Heart left ventricle (tissue), 13 donors: ENCODE measurements at regions not wholly inside any gene's neighbourhood (a gene's known extent, or its start where the extent isn't known, plus 50 kb on each side); places are given as distances from the start of the nearest gene placed in this dataset.

ENCODE experiments used
- CTCF ChIP-seq, 12 donors: fragments of 200-600 bp; sonication (generic) in 4 of 12; IDR thresholded peaks; one replicate each; pipeline versions ENCODE4 v1.5.0 to v1.8.0; 2018 to 2022; ENCODE audit warnings: antibody characterized with exemption in 12 of 12, mild to moderate bottlenecking in 5 of 12
- POLR2A ChIP-seq, 2 donors: fragments of 450-650 bp; IDR thresholded peaks; one replicate each; pipeline ENCODE4 v1.6.1; 2017; ENCODE audit warnings: antibody characterized with exemption in 2 of 2, mild to moderate bottlenecking in 2 of 2, moderate library complexity in 2 of 2
- donor health status: ischemic (EF 13 %, LVEDD 7.1; RV severe dilation, severe dysfunction).
- donor health status: DM: no; HTN: yes; CAD: no.
- donor health status: DM: no; HTN: no; CAD: no.
- donor health status: ischemic (EF 25% LVEDD 6.9; RV normal size, moderate dysfunction).
- donor health status: ischemic (EF 25% LVEDD 5.7; RV mildly dilated, moderate dysfunction).
- donor health status: ischemic (EF 35%, LVEDD 5.7; RV mildly dilated, moderate dysfunction).
- donor health status: nonischemic (EF 11% LVEDD 7.7; RV severe dilation, severe dysfunction).
- donor health status: DM: yes; HTN: yes; CAD: no.
- donor health status: PGD.
- donor health status: ischemic (EF 29% LVEDD 5.4; RV normal size, mild dysfunction).
- donor health status: nonischemic (EF 23%, LVEDD 6.1; RV moderate dilation, normal function).

- no peak for TF ChIP-seq CTCF (IDR thresholded peaks at IDR 0.05)
- TF ChIP-seq POLR2A (IDR thresholded peaks at IDR 0.05): no peak
Observed at GRCh38 chr7:41098846-41099245, 604.0 kb downstream of the INHBA start.
